Fibroblast of lung (primary cell): ENCODE measurements at regions not wholly inside any gene's neighbourhood (a gene's known extent, or its start where the extent isn't known, plus 50 kb on each side); places are given as distances from the start of the nearest gene placed in this dataset.
A peak's percentile ranks its signal among the peaks of the same experiment; 100 is the strongest.

ENCODE experiments used
- DNase-seq, 2 donors: peaks; one replicate each; pipeline versions ENCODE4 v3.0.0 to v3.0.0-alpha.2; 2010; ENCODE audit warnings: low read depth in 2 of 2
- H2AFZ ChIP-seq: 2 replicates; pipeline ENCODE4 v1.5.1; 2012; ENCODE audit warnings: low read length, control low read depth, inconsistent platforms
- H3K27ac ChIP-seq: 2 replicates; pipeline ENCODE4 v1.5.1; 2011; ENCODE audit warnings: low read length, control low read depth; ENCODE audit not compliant: insufficient read depth
- H3K27me3 ChIP-seq: 2 replicates; pipeline ENCODE4 v1.5.1; 2011; ENCODE audit warnings: mild to moderate bottlenecking, low read length; ENCODE audit not compliant: control insufficient read depth, insufficient read depth
- H3K36me3 ChIP-seq: 2 replicates; pipeline ENCODE4 v1.5.1; 2011; ENCODE audit warnings: low read length; ENCODE audit not compliant: control insufficient read depth, insufficient read depth
- H3K4me1 ChIP-seq: 2 replicates; pipeline ENCODE4 v1.5.1; 2011; ENCODE audit warnings: low read length; ENCODE audit not compliant: control insufficient read depth, insufficient read depth; ENCODE audit errors: extremely low read depth
- H3K4me2 ChIP-seq: 2 replicates; pipeline ENCODE4 v1.5.1; 2011; ENCODE audit warnings: low read length, control low read depth; ENCODE audit not compliant: insufficient read depth; ENCODE audit errors: extremely low read depth
- H3K4me3 ChIP-seq, 4 experiments: fragments of 200-600 bp in 1 of 4; sonication (generic) in 1 of 4; replicated peaks in 1 of 4; 2 replicates each; pipeline ENCODE4 v1.5.1; 2011 to 2016; ENCODE audit warnings: low read length in 4 of 4, low read depth in 3 of 4, mild to moderate bottlenecking in 3 of 4, control low read depth in 2 of 4, inconsistent platforms in 1 of 4, mixed read lengths in 1 of 4; ENCODE audit not compliant: insufficient read depth in 1 of 4; ENCODE audit errors: control extremely low read depth in 1 of 4
- H3K79me2 ChIP-seq: 2 replicates; pipeline ENCODE4 v1.5.1; 2012; ENCODE audit warnings: mild to moderate bottlenecking, low read length, inconsistent platforms; ENCODE audit not compliant: control insufficient read depth, insufficient read depth
- H3K9ac ChIP-seq: 2 replicates; pipeline ENCODE4 v1.5.1; 2011; ENCODE audit warnings: mild to moderate bottlenecking, low read length, control low read depth; ENCODE audit not compliant: insufficient read depth
- H3K9me3 ChIP-seq: 2 replicates; pipeline ENCODE4 v1.5.1; 2012; ENCODE audit warnings: low read depth, low read length; ENCODE audit not compliant: control insufficient read depth, insufficient read depth
- H4K20me1 ChIP-seq: 2 replicates; pipeline ENCODE4 v1.5.1; 2011; ENCODE audit warnings: low read length; ENCODE audit not compliant: control insufficient read depth, insufficient read depth; ENCODE audit errors: extremely low read depth
- EZH2 ChIP-seq: IDR thresholded peaks from 2 replicates; pipeline ENCODE4 v1.5.1; 2012; ENCODE audit warnings: low read length, control low read depth, mild to moderate bottlenecking; ENCODE audit errors: missing control alignments
- TF ChIP-seq, protein P1 (sequence below), 2 donors: IDR thresholded peaks in 1 of 2; conservative IDR thresholded peaks in 1 of 2; 1 replicate in 1 of 2; 2 replicates in 1 of 2; pipeline ENCODE4 v1.5.1; 2011 to 2012; ENCODE audit warnings: low read length in 2 of 2, control low read depth in 1 of 2, inconsistent platforms in 1 of 2, low read depth in 1 of 2, mild to moderate bottlenecking in 1 of 2

DNA sequence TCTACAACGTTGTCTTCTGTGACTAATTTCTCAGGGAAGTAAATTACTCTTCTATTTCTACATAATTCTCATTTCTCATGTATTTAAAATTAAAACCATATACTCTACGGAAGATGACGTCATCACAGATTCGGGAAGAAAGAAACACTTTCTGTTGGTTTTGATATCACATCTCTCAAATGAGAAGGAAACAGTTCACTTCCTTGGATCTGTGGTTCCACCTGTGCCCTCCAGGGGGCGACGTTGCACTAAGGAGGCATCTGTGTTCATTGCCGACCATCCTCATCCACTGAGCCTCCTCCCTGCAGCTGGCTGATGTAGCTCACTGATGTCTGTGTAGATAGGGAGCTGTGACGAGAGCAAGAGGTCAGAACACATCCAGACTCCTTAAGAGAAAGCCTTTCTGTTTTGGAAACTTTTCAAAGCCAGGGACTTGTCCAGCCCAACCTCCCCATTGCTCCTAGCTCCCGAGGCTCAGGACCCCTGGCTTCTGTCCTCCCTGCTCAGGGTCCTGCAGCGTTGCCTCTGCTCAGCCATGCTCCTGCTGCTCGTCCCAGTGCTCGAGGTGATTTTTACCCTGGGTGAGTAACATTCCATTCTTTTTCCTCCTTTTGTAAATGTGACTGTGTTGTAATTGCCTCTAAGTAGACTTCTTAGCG is 172.7 kb upstream of the OR4E1 start:
- Histone ChIP-seq H3K27me3 (no peaks in the 10 kb centered on the region), H3K27ac (no peak overlapping the region), H2AFZ (no peak overlapping the region), H3K4me3 (no peak overlapping the region), H3K79me2 (no peaks in the 10 kb centered on the region), H4K20me1 (no peaks in the 10 kb centered on the region), H3K4me1 (no peaks in the 10 kb centered on the region), H3K4me2 (no peak overlapping the region), H3K9ac (no peak overlapping the region), H3K36me3 (no peaks in the 10 kb centered on the region), H3K9me3 (no peaks in the 10 kb centered on the region)
- TF ChIP-seq, protein P1, sequence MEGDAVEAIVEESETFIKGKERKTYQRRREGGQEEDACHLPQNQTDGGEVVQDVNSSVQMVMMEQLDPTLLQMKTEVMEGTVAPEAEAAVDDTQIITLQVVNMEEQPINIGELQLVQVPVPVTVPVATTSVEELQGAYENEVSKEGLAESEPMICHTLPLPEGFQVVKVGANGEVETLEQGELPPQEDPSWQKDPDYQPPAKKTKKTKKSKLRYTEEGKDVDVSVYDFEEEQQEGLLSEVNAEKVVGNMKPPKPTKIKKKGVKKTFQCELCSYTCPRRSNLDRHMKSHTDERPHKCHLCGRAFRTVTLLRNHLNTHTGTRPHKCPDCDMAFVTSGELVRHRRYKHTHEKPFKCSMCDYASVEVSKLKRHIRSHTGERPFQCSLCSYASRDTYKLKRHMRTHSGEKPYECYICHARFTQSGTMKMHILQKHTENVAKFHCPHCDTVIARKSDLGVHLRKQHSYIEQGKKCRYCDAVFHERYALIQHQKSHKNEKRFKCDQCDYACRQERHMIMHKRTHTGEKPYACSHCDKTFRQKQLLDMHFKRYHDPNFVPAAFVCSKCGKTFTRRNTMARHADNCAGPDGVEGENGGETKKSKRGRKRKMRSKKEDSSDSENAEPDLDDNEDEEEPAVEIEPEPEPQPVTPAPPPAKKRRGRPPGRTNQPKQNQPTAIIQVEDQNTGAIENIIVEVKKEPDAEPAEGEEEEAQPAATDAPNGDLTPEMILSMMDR (conservative IDR thresholded peaks at IDR 0.05 in 1 of 2, IDR thresholded peaks at IDR 0.05 in 1 of 2; ENCODE audit: low read depth in 1 of 2, low read length in 2 of 2): peak; percentile 18 to 56
- TF ChIP-seq EZH2: no peak
- DNase-seq: no peak

- DNase-seq: no peak
- TF ChIP-seq, protein P1 (conservative IDR thresholded peaks at IDR 0.05 in 1 of 2, IDR thresholded peaks at IDR 0.05 in 1 of 2; ENCODE audit: low read depth in 1 of 2, low read length in 2 of 2): no peak
- TF ChIP-seq EZH2: no peak
- Histone ChIP-seq H3K27me3 (no peaks in the 10 kb centered on the region), H3K4me1 (no peaks in the 10 kb centered on the region), H3K36me3 (no peaks in the 10 kb centered on the region), H3K4me3 (no peak overlapping the region), H3K9me3 (no peaks in the 10 kb centered on the region), H3K27ac (no peak overlapping the region), H3K79me2 (no peaks in the 10 kb centered on the region), H2AFZ (no peak overlapping the region), H4K20me1 (no peaks in the 10 kb centered on the region), H3K9ac (no peak overlapping the region), H3K4me2 (no peak overlapping the region)
These were observed 167.1 kb upstream of the OR4E1 start for GRCh38 chr14:21840765-21841164.

DNA sequence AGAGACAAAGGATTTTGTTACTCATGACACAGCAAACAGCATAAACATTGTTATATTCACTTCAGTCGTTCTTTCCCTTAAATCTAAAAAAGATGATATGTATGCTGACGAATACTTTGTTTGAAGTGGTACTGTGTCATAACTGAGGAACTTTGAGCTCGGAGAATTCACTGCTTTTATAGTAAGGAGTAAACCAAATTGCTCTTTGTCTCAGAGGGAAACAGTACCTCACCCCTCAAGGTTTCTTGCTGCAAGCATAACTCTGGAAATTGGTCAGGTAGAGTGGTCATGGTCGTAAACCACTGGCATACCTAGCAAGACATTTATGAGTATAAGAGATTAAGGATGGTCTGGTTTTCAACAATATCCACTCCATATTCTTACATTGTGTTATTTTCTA is 160.2 kb upstream of the OR4E1 start:
- H3K9me3 ChIP-seq: no peaks in the 10 kb centered on the region
- no peak overlapping the region for H3K27ac ChIP-seq
- no peaks in the 10 kb centered on the region for H3K4me1 ChIP-seq
- H4K20me1 ChIP-seq: no peaks in the 10 kb centered on the region
- H3K4me2 ChIP-seq: no peak overlapping the region
- TF ChIP-seq EZH2: no peak
- TF ChIP-seq, protein P1 (conservative IDR thresholded peaks at IDR 0.05 in 1 of 2, IDR thresholded peaks at IDR 0.05 in 1 of 2; ENCODE audit: low read depth in 1 of 2, low read length in 2 of 2): no peak
- no peaks in the 10 kb centered on the region for H3K27me3 ChIP-seq
- no peak overlapping the region for H3K9ac ChIP-seq
- no peaks in the 10 kb centered on the region for H3K79me2 ChIP-seq
- no peak overlapping the region for H2AFZ ChIP-seq
- no peak overlapping the region for H3K4me3 ChIP-seq
- DNase-seq: no peak
- H3K36me3 ChIP-seq: no peaks in the 10 kb centered on the region
